ENCODE measurements at regions not wholly inside any gene's neighbourhood (a gene's known extent, or its start where the extent isn't known, plus 50 kb on each side); places are given as distances from the start of the nearest gene placed in this dataset.

- DNase-seq, result no peak
- POLR2A ChIA-PET, result no interaction called here
- H3K36me3 Mint-ChIP-seq, result no peaks in the 10 kb centered on the region
- no peak overlapping the region for H3K27ac Mint-ChIP-seq
- H3K4me1 Mint-ChIP-seq, result peaks cover 2% of the 10 kb centered on the region
- no peak overlapping the region for H3K4me3 Mint-ChIP-seq
- no peak for ATAC-seq (ENCODE audit: low read depth)
- H3K27me3 Mint-ChIP-seq, result peaks cover 9% of the 10 kb centered on the region
- H3K9me3 Mint-ChIP-seq, result no peaks in the 10 kb centered on the region
Measured at GRCh38 chr6:139940741-139941729, 566.6 kb upstream of the CITED2 start.

DNA sequence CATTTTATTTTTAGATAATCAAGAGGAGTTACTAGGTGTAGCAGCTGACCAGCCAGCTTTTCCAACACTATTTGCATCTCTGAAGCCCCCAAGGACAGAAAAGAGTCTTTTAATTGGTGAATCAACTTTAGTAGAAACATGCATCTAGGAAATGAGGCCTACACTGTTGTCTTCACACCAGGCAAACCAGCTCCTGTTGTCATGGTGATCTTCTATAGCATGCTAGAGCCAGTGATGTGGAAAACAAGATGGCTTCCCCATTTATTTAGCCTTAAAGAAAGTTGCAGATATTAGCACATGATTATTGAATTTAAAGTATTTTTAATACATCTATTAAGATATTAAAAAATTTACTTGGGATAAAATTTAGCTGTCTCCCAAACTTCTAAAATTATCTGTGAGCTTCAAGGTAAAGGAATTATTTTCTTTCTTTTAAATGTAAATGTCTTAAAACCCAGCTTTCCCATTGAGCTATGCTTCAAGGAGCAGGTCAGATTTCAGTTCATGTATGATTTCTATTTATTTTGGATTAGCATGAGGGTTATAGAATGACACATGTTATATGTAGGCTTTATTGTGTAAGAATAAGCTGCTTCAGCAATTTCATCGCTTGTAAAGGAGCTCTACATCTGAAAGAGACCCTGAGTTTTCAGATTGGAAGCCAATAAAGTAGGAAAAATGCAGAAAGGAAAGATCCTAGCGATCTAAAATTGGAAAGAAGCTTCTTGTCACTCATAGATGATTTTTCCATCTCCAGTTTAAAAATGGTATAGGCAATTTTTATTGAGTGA lies 564.9 kb upstream of the CITED2 start:
- peaks cover 9% of the 10 kb centered on the region for H3K27me3 Mint-ChIP-seq
- H3K36me3 Mint-ChIP-seq, result no peaks in the 10 kb centered on the region
- H3K4me1 Mint-ChIP-seq, result peaks cover 2% of the 10 kb centered on the region
- H3K27ac Mint-ChIP-seq, result no peak overlapping the region
- H3K4me3 Mint-ChIP-seq, result no peak overlapping the region
- ATAC-seq (ENCODE audit: low read depth), result no peak
- no peak for DNase-seq
- H3K9me3 Mint-ChIP-seq, result no peaks in the 10 kb centered on the region
- POLR2A ChIA-PET, result no interaction called here

DNA sequence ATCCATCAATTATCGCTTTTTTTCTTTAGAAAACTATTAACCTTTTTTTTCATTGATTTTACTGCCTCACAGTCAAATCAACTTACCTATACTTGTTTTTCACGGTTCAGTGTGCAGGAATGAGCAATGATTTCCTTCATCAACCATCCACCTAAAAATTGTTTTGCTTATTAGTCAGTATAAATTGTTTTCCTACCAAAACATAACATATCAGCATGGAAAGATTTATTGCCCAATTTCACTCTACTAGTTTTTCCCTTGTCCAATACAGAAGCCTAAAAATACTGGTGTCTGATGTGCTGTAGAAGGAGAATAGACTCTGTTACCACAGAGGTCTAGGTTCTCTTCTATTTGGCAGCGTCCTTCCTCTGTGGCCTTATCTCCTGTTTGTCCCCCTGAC lies 558.2 kb upstream of the CITED2 start:
- POLR2A ChIA-PET, result no interaction called here
- H3K9me3 Mint-ChIP-seq, result no peaks in the 10 kb centered on the region
- no peak overlapping the region for H3K27ac Mint-ChIP-seq
- no peaks in the 10 kb centered on the region for H3K36me3 Mint-ChIP-seq
- DNase-seq, result no peak
- no peak overlapping the region for H3K4me3 Mint-ChIP-seq
- ATAC-seq (ENCODE audit: low read depth), result no peak
- H3K27me3 Mint-ChIP-seq, result no peaks in the 10 kb centered on the region
- no peaks in the 10 kb centered on the region for H3K4me1 Mint-ChIP-seq

DNA sequence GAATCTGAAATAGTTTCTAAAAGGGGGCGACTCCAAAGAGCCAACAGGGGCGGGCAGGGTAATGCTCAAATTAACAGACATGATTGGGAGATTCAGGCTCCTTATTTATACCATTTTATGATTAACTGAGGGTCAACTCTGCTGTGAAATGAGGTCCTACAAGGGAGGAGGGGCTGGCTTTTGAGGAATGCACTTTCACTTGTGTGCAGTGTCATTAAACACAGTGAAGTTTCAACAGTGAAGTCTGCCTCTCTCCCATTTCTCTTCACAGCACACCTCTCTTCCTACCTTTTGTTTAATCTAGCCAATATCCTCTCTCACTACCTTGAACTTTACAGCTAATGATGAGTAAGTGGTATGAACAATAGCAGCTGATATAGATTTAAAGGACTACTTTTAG lies 557.3 kb upstream of the CITED2 start:
- H3K27ac Mint-ChIP-seq, result no peak overlapping the region
- no peaks in the 10 kb centered on the region for H3K9me3 Mint-ChIP-seq
- no peak for DNase-seq
- no peak for ATAC-seq (ENCODE audit: low read depth)
- H3K4me3 Mint-ChIP-seq, result no peak overlapping the region
- H3K27me3 Mint-ChIP-seq, result no peaks in the 10 kb centered on the region
- H3K36me3 Mint-ChIP-seq, result no peaks in the 10 kb centered on the region
- no peaks in the 10 kb centered on the region for H3K4me1 Mint-ChIP-seq
- POLR2A ChIA-PET, result no interaction called here

GRCh38 chr6:139927742-139928305 lies 553.4 kb upstream of the CITED2 start:
- Mint-ChIP-seq H3K9me3 (no peaks in the 10 kb centered on the region), H3K36me3 (no peaks in the 10 kb centered on the region), H3K27me3 (no peaks in the 10 kb centered on the region), H3K4me3 (no peak overlapping the region), H3K4me1 (no peaks in the 10 kb centered on the region), H3K27ac (no peak overlapping the region)
- DNase-seq (no peak), ATAC-seq (ENCODE audit: low read depth) (no peak)
- POLR2A ChIA-PET, result no interaction called here

DNA sequence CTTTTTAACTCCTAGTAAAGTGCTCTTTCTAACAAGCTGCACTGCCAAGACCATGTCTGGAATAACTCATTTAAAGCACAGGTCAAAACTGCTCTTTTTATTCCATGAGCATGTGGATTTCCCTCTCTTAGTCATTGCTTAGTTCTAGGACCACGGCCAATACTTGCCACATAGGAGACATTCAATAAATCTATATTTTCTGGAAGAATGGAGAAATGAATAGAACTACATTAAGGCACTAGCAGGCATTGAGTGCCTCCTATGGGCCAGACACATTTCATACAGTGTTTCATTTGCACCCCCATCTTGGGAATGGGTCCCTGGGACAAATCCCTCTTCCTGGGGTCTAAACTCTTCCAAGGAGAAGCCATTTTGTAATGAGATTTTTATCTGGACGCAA lies 552.8 kb upstream of the CITED2 start:
- Mint-ChIP-seq H3K27ac (no peak overlapping the region), H3K27me3 (no peaks in the 10 kb centered on the region), H3K36me3 (no peaks in the 10 kb centered on the region), H3K4me1 (no peaks in the 10 kb centered on the region), H3K4me3 (no peak overlapping the region), H3K9me3 (no peaks in the 10 kb centered on the region)
- POLR2A ChIA-PET, result no interaction called here
- ATAC-seq (ENCODE audit: low read depth) (no peak), DNase-seq (no peak)

DNA sequence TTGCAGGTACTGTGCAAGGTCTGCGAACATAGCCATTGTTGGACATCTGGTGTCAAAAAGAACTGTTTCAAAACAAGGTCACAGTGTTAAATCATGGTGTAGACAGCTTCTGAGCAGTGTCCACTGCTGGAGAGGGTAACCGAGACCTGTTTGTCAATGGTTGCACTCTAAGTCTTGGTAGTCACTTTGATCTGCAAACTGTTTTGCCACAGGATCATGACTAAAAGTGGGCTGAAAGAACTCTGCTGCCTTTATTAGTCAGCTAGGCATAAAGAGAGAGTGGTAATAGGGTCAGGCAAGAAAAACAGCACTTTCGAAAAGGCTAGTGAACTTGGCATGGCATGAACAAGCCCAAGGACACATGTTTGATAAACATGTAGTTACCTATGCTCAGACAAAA lies 552.3 kb upstream of the CITED2 start:
- Mint-ChIP-seq H3K27ac (no peak overlapping the region), H3K36me3 (no peaks in the 10 kb centered on the region), H3K9me3 (no peaks in the 10 kb centered on the region), H3K4me3 (no peak overlapping the region), H3K27me3 (no peaks in the 10 kb centered on the region), H3K4me1 (no peaks in the 10 kb centered on the region)
- ATAC-seq (ENCODE audit: low read depth), result no peak
- POLR2A ChIA-PET, result no interaction called here
- DNase-seq, result no peak

GRCh38 chr6:139925894-139926641 lies 551.6 kb upstream of the CITED2 start:
- H3K36me3 Mint-ChIP-seq, result no peaks in the 10 kb centered on the region
- POLR2A ChIA-PET, result no interaction called here

DNA sequence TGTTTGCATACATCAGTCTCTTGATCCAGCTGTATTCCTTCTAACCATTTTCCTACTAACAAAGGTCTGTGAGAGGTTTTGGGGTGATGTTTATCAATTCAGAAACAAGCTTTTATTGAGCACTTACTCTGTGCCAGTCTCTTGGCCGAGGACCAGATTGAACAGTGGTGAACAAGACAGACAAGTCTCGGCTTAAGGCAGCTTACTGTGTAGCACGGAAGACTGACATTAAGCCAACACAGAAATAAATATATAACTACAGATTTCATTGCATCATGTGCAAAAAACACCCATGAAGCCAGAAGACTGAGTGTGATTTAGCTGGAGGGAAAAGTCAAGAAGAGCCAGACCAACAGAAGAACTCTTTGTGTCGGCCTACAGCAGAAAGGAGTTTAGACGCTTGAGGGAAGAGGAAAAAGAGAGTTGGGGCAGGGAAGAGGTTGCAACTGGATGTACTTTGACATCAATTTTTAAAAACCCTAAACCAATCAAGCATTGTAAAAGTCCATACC lies 549.6 kb upstream of the CITED2 start:
- no peak for DNase-seq
- Mint-ChIP-seq H3K27ac (no peak overlapping the region), H3K9me3 (no peaks in the 10 kb centered on the region), H3K27me3 (peaks cover 3% of the 10 kb centered on the region), H3K4me3 (no peak overlapping the region), H3K36me3 (no peaks in the 10 kb centered on the region), H3K4me1 (no peaks in the 10 kb centered on the region)
- ATAC-seq (ENCODE audit: low read depth), result no peak
- POLR2A ChIA-PET, result no interaction called here

More at GRCh38 chr6:139925894-139926641, 551.6 kb upstream of the CITED2 start:
- DNase-seq (no peak), ATAC-seq (ENCODE audit: low read depth) (no peak)
- H3K4me3 Mint-ChIP-seq, result no peak overlapping the region
- no peaks in the 10 kb centered on the region for H3K9me3 Mint-ChIP-seq
- H3K27ac Mint-ChIP-seq, result no peak overlapping the region
- H3K27me3 Mint-ChIP-seq, result no peaks in the 10 kb centered on the region
- H3K4me1 Mint-ChIP-seq, result no peaks in the 10 kb centered on the region

DNA sequence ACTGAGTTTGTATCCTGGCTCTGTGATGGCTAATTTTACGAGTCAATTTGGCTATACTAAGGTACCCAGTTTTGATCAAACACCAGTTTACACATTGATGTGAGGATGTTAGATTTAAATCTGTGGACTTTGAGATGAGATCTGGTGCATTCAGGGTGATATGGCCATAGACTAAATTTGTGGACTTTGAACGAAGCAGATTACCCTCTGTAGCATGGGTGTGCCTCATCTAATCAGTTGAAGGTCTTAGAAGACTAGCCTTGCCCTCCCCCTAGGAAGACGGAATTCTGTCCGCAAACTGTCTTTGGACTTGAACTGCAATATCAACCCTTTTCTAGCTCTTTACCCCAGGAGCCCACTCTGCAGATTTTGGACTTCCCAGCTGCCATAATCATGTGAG lies 547.8 kb upstream of the CITED2 start:
- Mint-ChIP-seq H3K4me1 (no peaks in the 10 kb centered on the region), H3K36me3 (no peaks in the 10 kb centered on the region), H3K27ac (no peak overlapping the region), H3K27me3 (peaks cover 3% of the 10 kb centered on the region), H3K4me3 (no peak overlapping the region), H3K9me3 (no peaks in the 10 kb centered on the region)
- ATAC-seq (ENCODE audit: low read depth), result no peak
- DNase-seq, result no peak
- POLR2A ChIA-PET, result no interaction called here

- ATAC-seq (ENCODE audit: low read depth) (no peak), DNase-seq (no peak)
- Mint-ChIP-seq H3K27ac (no peak overlapping the region), H3K9me3 (no peaks in the 10 kb centered on the region), H3K36me3 (no peaks in the 10 kb centered on the region), H3K4me1 (no peaks in the 10 kb centered on the region), H3K4me3 (no peak overlapping the region), H3K27me3 (peaks cover 3% of the 10 kb centered on the region)
- POLR2A ChIA-PET, result no interaction called here
Measured at GRCh38 chr6:139920776-139921100, 546.3 kb upstream of the CITED2 start.

DNA sequence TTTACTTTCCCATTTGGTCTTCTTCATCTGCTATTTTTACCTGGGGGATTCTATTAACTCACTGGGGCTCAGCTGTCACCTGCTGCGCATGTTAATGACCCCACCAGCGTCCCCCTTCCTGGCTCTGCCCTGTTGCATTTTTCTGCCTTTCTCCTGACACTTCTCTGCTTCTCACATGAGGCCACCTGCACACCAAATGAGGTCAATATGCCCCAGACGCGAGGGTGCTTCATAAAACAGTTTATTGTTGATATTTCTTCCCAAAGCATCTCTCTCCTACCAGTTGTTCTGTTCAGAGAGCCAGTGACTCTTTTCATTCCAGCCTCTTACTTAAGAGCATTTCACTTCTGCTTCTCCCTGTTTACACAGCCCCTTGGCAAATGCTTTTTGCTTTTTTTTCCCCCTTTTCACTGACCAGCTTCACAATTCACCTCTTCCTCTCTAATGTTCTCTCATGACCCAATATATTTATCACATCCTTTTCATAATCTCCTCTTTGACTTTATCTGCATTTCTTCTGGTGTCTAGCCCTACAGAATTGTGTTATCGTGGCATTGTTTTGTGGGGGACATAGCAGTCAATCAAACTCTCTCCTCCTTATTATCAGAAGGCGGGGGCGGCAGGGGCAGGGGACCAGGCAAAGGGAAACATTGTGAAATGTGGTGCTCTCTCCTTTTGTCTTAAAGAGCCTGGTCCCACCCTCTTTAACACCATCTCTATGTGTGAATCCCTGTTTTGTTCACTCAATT lies 545.8 kb upstream of the CITED2 start:
- Mint-ChIP-seq H3K4me3 (no peak overlapping the region), H3K9me3 (no peaks in the 10 kb centered on the region), H3K36me3 (no peaks in the 10 kb centered on the region), H3K4me1 (no peaks in the 10 kb centered on the region), H3K27ac (no peak overlapping the region), H3K27me3 (peaks cover 3% of the 10 kb centered on the region)
- DNase-seq (no peak), ATAC-seq (ENCODE audit: low read depth) (no peak)
- POLR2A ChIA-PET, result no interaction called here

Data from activated naive CD8-positive, alpha-beta T cell treated with anti-CD3 and anti-CD28 coated beads, Interleukin-2, amount 10 ng/mL, durations not matched to agents 7 days and 5 days (primary cell).